Dedifferentiated amniotic fluid mesenchymal stem cell (primary cell): ENCODE measurements at regions not wholly inside any gene's neighbourhood (a gene's known extent, or its start where the extent isn't known, plus 50 kb on each side); places are given as distances from the start of the nearest gene placed in this dataset.
A peak's percentile ranks its signal among the peaks of the same experiment; 100 is the strongest.

Source experiments
- DNase-seq: peaks from one replicate; pipeline ENCODE4 v3.0.0-alpha.2; 2016; ENCODE audit errors: extremely low spot score

DNA sequence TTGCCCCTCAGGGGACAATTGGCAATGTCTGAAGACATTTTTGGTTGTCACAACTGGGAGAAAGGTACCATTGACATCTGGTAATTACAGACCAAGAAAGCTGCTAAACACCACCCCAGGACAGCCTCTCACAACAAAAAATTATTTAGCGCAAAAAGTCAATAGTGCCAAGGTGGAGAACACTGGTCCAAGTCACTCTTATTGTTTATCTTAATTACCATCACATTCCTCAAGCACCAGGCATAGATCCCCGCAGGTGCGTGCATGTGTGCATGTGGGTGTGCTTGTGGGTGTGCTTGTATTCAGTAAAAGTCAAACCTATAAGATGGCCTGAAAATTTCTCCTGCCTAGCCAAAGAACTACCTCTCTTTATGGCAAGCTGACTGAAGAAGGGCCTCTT lies 74.9 kb upstream of the WDR75 start:
- DNase-seq: no peak

- DNase-seq: no peak
These were observed 73.9 kb upstream of the WDR75 start for GRCh38 chr2:189367343-189367742.

DNA sequence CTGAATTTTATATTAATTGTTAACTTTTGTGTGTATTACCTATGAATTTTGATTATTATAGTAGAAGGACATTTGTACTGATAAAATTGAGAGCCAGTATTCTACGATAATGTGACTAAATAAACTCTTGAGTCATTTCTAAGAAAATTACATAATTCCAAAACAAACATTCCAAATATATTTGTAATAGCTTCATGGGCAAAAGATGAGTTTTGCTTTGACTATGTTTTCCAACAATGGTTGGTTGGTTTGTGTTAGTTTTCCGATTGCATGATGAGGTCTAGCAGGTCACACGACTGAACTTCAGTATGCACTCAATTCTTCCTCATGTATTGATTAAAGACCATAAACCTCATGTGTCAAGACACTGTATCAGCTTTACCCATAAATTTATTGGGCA lies 71.7 kb upstream of the WDR75 start:
- peak; percentile 70 for DNase-seq

DNA sequence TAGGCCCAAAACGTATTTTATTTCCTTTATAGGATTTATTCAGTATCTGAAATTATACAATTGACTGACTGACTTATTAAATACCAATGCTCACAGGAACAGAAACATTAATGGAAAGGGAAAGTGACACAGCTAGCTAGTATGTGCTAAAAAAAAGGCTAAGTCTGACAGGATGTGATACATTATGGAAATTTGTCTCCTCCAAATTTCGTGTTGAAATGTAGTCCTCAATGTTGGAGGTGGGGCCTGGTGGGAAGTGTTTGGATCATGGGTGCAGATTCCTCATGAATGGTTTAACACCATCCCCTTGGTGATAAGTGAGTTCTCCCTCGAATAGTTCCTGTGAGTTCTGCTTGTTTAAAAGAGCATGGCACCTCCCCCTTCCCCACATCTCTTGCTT lies 70.6 kb upstream of the WDR75 start:
- no peak for DNase-seq

DNA sequence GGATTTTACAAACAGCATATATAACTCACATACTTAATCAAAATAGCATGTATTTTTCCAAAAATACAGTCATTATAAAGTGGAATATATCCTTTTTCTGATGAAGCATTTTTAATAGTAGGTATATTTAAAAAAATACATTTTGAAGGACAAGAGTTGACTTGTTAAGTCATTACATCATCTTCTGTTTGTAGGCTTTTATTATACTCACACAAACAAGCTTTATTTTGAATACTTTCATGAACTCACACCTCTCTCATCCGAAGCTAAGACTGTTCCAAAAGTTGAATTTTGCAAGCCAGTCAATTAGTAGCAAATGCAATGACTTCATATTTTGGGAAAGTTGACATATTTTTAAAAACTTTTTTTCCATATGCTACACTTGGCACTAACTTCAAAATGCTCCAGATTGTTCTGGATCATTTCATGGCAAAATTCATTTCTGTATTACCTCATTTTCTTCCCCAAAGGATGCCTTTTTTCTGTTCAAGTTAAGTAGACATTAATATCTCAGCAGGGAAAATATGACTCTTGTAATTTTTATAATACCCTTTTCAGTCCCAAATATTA lies 68.5 kb upstream of the WDR75 start:
- DNase-seq: peak; percentile 56

DNA sequence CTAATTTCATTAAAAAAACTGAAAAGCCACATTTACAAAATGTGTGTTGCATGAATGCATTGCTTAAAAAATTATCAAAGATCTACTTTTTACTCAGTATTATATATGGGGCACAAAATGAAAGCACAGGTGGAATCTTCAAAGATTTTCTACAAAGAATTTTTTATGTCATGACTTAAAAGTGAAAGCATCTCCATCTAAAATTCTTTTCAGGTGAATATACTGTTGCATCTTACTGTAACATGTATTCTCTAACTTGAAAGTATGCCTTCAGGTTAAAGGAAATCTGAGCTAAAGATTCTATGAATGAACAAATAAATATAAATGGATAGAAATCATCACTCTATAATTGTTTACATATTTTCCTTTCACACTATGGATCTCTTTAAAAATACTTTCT lies 66.8 kb upstream of the WDR75 start:
- DNase-seq: no peak

DNA sequence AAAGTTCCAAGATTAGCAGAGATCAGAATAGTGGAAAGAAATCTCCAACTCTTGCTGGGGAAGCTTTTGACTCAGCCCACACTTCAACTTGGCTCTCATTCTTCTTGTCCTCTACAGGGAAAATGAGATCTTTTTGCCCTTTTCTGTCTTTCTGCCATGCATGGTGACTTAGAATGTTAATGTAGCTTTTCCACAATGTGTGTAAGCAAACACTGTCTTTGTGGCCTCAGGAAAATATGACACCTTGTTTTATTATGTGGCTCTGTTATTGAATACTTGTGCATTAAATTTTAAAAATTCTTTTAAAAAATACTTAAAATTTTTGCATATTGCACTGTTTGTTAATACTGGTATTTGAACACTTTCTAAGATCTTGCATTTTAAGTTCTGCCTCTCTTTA lies 65.4 kb upstream of the WDR75 start:
- DNase-seq: no peak

DNA sequence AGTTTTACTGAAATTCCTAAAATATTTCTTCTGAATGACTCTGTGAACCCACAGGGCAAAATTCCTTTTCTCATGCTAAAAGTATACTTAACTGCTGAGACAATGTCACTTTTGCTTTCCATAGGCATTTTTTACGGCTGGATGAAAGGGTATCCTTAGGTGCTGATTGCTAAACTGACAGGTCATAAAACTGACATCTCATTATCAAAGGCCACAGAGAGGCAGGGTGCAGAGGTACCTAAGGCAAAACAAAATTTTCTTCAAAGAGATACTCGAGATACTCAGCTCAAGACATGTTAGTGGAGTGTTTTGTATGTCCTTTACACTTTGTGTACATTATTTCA lies 62.0 kb upstream of the WDR75 start:
- peak; percentile 62 for DNase-seq

GRCh38 chr2:189379731-189380261 lies 61.5 kb upstream of the WDR75 start:
- DNase-seq: no peak

- DNase-seq: no peak
These were observed 58.6 kb upstream of the WDR75 start for GRCh38 chr2:189382668-189383067.

DNA sequence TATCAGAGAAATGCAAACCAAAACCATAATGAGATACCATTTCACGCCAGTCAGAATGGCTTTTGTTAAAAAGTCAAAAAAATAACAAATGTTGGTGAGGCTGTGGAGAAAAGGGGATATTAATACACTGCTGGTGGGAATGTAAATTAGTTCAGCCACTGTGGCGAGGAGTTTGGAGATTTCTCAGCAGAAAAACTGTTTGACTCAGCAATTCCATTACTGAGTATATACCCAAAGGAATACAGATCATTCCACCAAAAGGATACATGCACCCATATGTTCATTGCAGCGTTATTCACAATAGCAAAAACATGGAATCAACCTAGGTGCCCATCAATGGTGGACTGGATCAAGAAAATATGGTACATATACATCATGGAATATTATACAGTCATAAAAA lies 54.5 kb upstream of the WDR75 start:
- no peak for DNase-seq

GRCh38 chr2:189391201-189391600 lies 50.1 kb upstream of the WDR75 start:
- DNase-seq: no peak
